GM23338 (cell line): ENCODE measurements at regions not wholly inside any gene's neighbourhood (a gene's known extent, or its start where the extent isn't known, plus 50 kb on each side); places are given as distances from the start of the nearest gene placed in this dataset.

Experiments
- ATAC-seq: fragments of 200-7000 bp; cut with Tn5 transposase; 3 replicates; pipeline ENCODE4 v1.9.1; 2020
- DNase-seq: peaks from one replicate; pipeline ENCODE4 v3.0.0-alpha.2; 2015; ENCODE audit warnings: low spot score
- H2AFZ ChIP-seq: fragments of 200-600 bp; sonication (generic); 2 replicates; pipeline ENCODE4 v1.8.0; 2016; ENCODE audit warnings: antibody characterized with exemption, mild to moderate bottlenecking, moderate library complexity
- H3F3A ChIP-seq: fragments of 200-600 bp; sonication (generic); replicated peaks from 2 replicates; pipeline ENCODE4 v1.8.0; 2017; ENCODE audit warnings: antibody characterized with exemption, mixed run types, low read depth
- H3K27ac ChIP-seq: fragments of 200-600 bp; sonication (generic); 2 replicates; pipeline ENCODE4 v1.6.1; 2016; ENCODE audit warnings: low read depth
- H3K27me3 ChIP-seq: fragments of 200-600 bp; sonication (generic); 2 replicates; pipeline ENCODE4 v1.8.0; 2016; ENCODE audit warnings: mild to moderate bottlenecking, mixed run types, moderate library complexity; ENCODE audit not compliant: insufficient read depth
- H3K36me3 ChIP-seq: fragments of 200-600 bp; sonication (generic); 2 replicates; pipeline ENCODE4 v1.8.0; 2016; ENCODE audit warnings: mild to moderate bottlenecking; ENCODE audit not compliant: insufficient read depth
- H3K4me1 ChIP-seq: fragments of 200-600 bp; sonication (generic); 2 replicates; pipeline ENCODE4 v1.8.0; 2016; ENCODE audit warnings: mild to moderate bottlenecking, moderate library complexity; ENCODE audit not compliant: insufficient read depth
- H3K4me2 ChIP-seq: fragments of 200-600 bp; sonication (generic); 2 replicates; pipeline ENCODE4 v1.7.1; 2017; ENCODE audit warnings: mixed run types
- H3K4me3 ChIP-seq: fragments of 200-600 bp; sonication (generic); 2 replicates; pipeline ENCODE4 v1.6.1; 2016; ENCODE audit warnings: mixed run types
- H3K79me2 ChIP-seq: fragments of 200-600 bp; sonication (generic); replicated peaks from 2 replicates; pipeline ENCODE4 v1.8.0; 2017; ENCODE audit warnings: mild to moderate bottlenecking; ENCODE audit not compliant: insufficient read depth
- H3K9me2 ChIP-seq: fragments of 200-600 bp; sonication (generic); 2 replicates; pipeline ENCODE4 v1.8.0; 2017; ENCODE audit not compliant: insufficient read depth
- H4K20me1 ChIP-seq: fragments of 200-600 bp; sonication (generic); replicated peaks from 2 replicates; pipeline ENCODE4 v1.8.0; 2017; ENCODE audit warnings: mild to moderate bottlenecking; ENCODE audit not compliant: insufficient read depth
- H3K27ac Mint-ChIP-seq: 2 replicates; pipeline ENCODE4 v1.8.0; 2020; ENCODE audit warnings: inconsistent platforms, mild to moderate bottlenecking, moderate library complexity, mixed read lengths
- H3K27me3 Mint-ChIP-seq: 3 replicates; pipeline ENCODE4 v1.8.0; 2022; ENCODE audit warnings: low read depth, mild to moderate bottlenecking, moderate library complexity, mixed read lengths, inconsistent platforms; ENCODE audit not compliant: insufficient read depth, poor library complexity
- H3K36me3 Mint-ChIP-seq: 3 replicates; pipeline ENCODE4 v1.8.0; 2021; ENCODE audit warnings: low read depth, mild to moderate bottlenecking, inconsistent platforms, moderate library complexity, mixed read lengths
- H3K4me1 Mint-ChIP-seq: 3 replicates; pipeline ENCODE4 v1.8.0; 2020; ENCODE audit warnings: mild to moderate bottlenecking, inconsistent platforms, mixed read lengths
- H3K4me3 Mint-ChIP-seq: 3 replicates; pipeline ENCODE4 v1.8.0; 2021; ENCODE audit warnings: moderate library complexity, mild to moderate bottlenecking, inconsistent platforms, mixed read lengths
- H3K9me3 Mint-ChIP-seq: 3 replicates; pipeline ENCODE4 v1.8.0; 2020; ENCODE audit warnings: moderate library complexity, mild to moderate bottlenecking, inconsistent platforms, mixed read lengths
- CTCF ChIP-seq, 2 experiments: fragments of 200-600 bp in 1 of 2; sonication (generic) in 1 of 2; conservative IDR thresholded peaks; 2 replicates each; pipeline versions ENCODE4 v1.5.1 to v1.6.1; 2016 to 2017; ENCODE audit warnings: antibody characterized with exemption in 2 of 2, low read depth in 2 of 2, mild to moderate bottlenecking in 2 of 2, moderate library complexity in 1 of 2
- EZH2 ChIP-seq: fragments of 200-600 bp; sonication (generic); IDR thresholded peaks from one replicate; pipeline ENCODE4 v1.8.0; 2017; ENCODE audit warnings: antibody characterized with exemption, mild to moderate bottlenecking, low read depth; ENCODE audit not compliant: unreplicated experiment
- EZH2phosphoT487 ChIP-seq: fragments of 200-600 bp; sonication (generic); IDR thresholded peaks from one replicate; pipeline ENCODE4 v1.8.1; 2018; ENCODE audit warnings: antibody characterized with exemption; ENCODE audit not compliant: unreplicated experiment
- JUNB ChIP-seq: IDR thresholded peaks from one replicate; pipeline ENCODE4 v1.6.1; 2016; ENCODE audit warnings: antibody characterized with exemption; ENCODE audit not compliant: unreplicated experiment
- NANOG ChIP-seq: IDR thresholded peaks from 2 replicates; pipeline ENCODE4 v1.6.1; 2016; ENCODE audit warnings: antibody characterized with exemption, borderline replicate concordance
- STAT1 ChIP-seq: IDR thresholded peaks from one replicate; pipeline ENCODE4 v1.6.1; 2016; ENCODE audit warnings: antibody characterized with exemption; ENCODE audit not compliant: unreplicated experiment
- ZNF331 ChIP-seq: fragments of 250-450 bp; sonication (Bioruptor Pico); IDR thresholded peaks from 2 replicates; pipeline ENCODE4 v1.5.0; 2020; ENCODE audit warnings: low read depth, mild to moderate bottlenecking, moderate library complexity
- ZNF462 ChIP-seq: fragments of 250-450 bp; sonication (Bioruptor Pico); IDR thresholded peaks from 2 replicates; pipeline ENCODE4 v1.5.0; 2020; ENCODE audit warnings: mild to moderate bottlenecking, moderate library complexity

- Histone ChIP-seq H3K36me3 (no peaks in the 10 kb centered on the region; the same call in 1 of the 2 replicates), H3K27me3 (no peaks in the 10 kb centered on the region), H3K4me1 (no peaks in the 10 kb centered on the region), H3K79me2 (no peaks in the 10 kb centered on the region), H4K20me1 (no peaks in the 10 kb centered on the region), H3F3A (no peaks in the 10 kb centered on the region), H2AFZ (no peak overlapping the region), H3K4me2 (peak overlapping the region; percentile 39), H3K4me3 (no peak overlapping the region), H3K27ac (no peak overlapping the region), H3K9me2 (0 out of 2 replicates have a peak, but pooled peaks cover 4% of the 10 kb centered on the region)
- H3K27ac Mint-ChIP-seq, result no peak overlapping the region
- H3K27me3 Mint-ChIP-seq, result peaks cover 3% of the 10 kb centered on the region
- H3K4me3 Mint-ChIP-seq, result no peak overlapping the region
- H3K4me1 Mint-ChIP-seq, result peaks cover 18% of the 10 kb centered on the region; the same call in 2 of the 3 replicates
- H3K9me3 Mint-ChIP-seq, result peaks cover 25% of the 10 kb centered on the region
- peaks cover 18% of the 10 kb centered on the region for H3K36me3 Mint-ChIP-seq
- TF ChIP-seq CTCF (conservative IDR thresholded peaks at IDR 0.05; ENCODE audit: low read depth in 2 of 2) (no peak), JUNB (no peak), NANOG (no peak), ZNF462 (CRISPR knock-in tag) (no peak), EZH2 (no peak), STAT1 (no peak), ZNF331 (CRISPR knock-in tag) (no peak), EZH2phosphoT487 (no peak)
- ATAC-seq (peak; percentile 80), DNase-seq (peak; percentile 32)
Observed at GRCh38 chr19:32098968-32099367, 246.4 kb upstream of the ZNF507 start.
